Caco-2 (cell line): ENCODE measurements at regions not wholly inside any gene's neighbourhood (a gene's known extent, or its start where the extent isn't known, plus 50 kb on each side); places are given as distances from the start of the nearest gene placed in this dataset.

ENCODE experiments used
- BruUV-seq: library from RNA; stranded (reverse); fragments of 400-500 nt; replicated peaks from 2 replicates; lab custom pipeline; 2021; lab: Mats Ljungman, UMichigan
- CTCF ChIA-PET: fragments of 300-600 bp; sonication (Branson Sonifier 250); formaldehyde crosslinking; loops from one replicate; lab custom pipeline; 2022; ENCODE audit warnings: antibody characterized with exemption; lab: Charles Lee
- POLR2A ChIA-PET: fragments of 300-600 bp; sonication (Branson Sonifier 250); formaldehyde crosslinking; loops from one replicate; lab custom pipeline; 2022; ENCODE audit warnings: antibody characterized with exemption; lab: Charles Lee
- DNase-seq, 2 experiments: peaks; one replicate each; pipeline versions ENCODE4 v3.0.0 to v3.0.0-alpha.2; 2020 to 2022
- H3K27me3 ChIP-seq: replicated peaks from 2 replicates; pipeline ENCODE4 v1.6.0; 2011; ENCODE audit warnings: low read length; ENCODE audit not compliant: control insufficient read depth, insufficient read depth
- H3K36me3 ChIP-seq: 2 replicates; pipeline ENCODE4 v1.5.1; 2011; ENCODE audit warnings: low read length; ENCODE audit not compliant: control insufficient read depth, insufficient read depth
- H3K4me1 ChIP-seq: fragments of 250-450 bp; sonication (Bioruptor Pico); 2 replicates; pipeline ENCODE4 v1.5.1; 2020; ENCODE audit warnings: mild to moderate bottlenecking
- H3K4me3 ChIP-seq: 2 replicates; pipeline ENCODE4 v1.5.1; 2011; ENCODE audit warnings: low read depth, mild to moderate bottlenecking, control low read depth, low read length
- H3K9me3 ChIP-seq: fragments of 250-450 bp; sonication (Bioruptor Pico); 2 replicates; pipeline ENCODE4 v1.5.1; 2020; ENCODE audit warnings: mild to moderate bottlenecking, moderate library complexity
- H3K27ac Mint-ChIP-seq: one replicate; pipeline ENCODE4 v1.8.0; 2022; ENCODE audit warnings: mixed read lengths; ENCODE audit not compliant: unreplicated experiment
- H3K27me3 Mint-ChIP-seq: one replicate; pipeline ENCODE4 v1.8.0; 2022; ENCODE audit warnings: mixed read lengths; ENCODE audit not compliant: insufficient read depth, unreplicated experiment
- H3K36me3 Mint-ChIP-seq: one replicate; pipeline ENCODE4 v1.8.0; 2022; ENCODE audit warnings: mild to moderate bottlenecking, mixed read lengths; ENCODE audit not compliant: insufficient read depth, unreplicated experiment
- H3K4me1 Mint-ChIP-seq: one replicate; pipeline ENCODE4 v1.8.0; 2022; ENCODE audit warnings: low read depth, mixed read lengths; ENCODE audit not compliant: unreplicated experiment
- H3K4me3 Mint-ChIP-seq: one replicate; pipeline ENCODE4 v1.8.0; 2022; ENCODE audit warnings: mild to moderate bottlenecking, moderate library complexity, mixed read lengths; ENCODE audit not compliant: unreplicated experiment
- H3K9me3 Mint-ChIP-seq: one replicate; pipeline ENCODE4 v1.8.0; 2022; ENCODE audit warnings: mixed read lengths; ENCODE audit not compliant: unreplicated experiment
- CTCF ChIP-seq, 2 experiments: fragments of 200-600 bp in 1 of 2; IDR thresholded peaks; 1 replicate in 1 of 2; 2 replicates in 1 of 2; pipeline versions ENCODE4 v1.5.1 to v1.8.0; 2011 to 2022; ENCODE audit warnings: antibody characterized with exemption in 1 of 2, control low read depth in 1 of 2, inconsistent platforms in 1 of 2, low read depth in 1 of 2, low read length in 1 of 2, mild to moderate bottlenecking in 1 of 2, moderate library complexity in 1 of 2; ENCODE audit not compliant: insufficient read depth in 1 of 2, severe bottlenecking in 1 of 2, unreplicated experiment in 1 of 2
- intact Hi-C: fragments of 100-400 bp; cut with micrococcal nuclease; formaldehyde crosslinking; loops from one replicate; pipeline ENCODE4 v1.10.0; 2022; ENCODE audit not compliant: unreplicated experiment

GRCh38 chr7:8371742-8372141 is 61.7 kb upstream of the NXPH1 start:
- no peak overlapping the region for H3K4me3 ChIP-seq
- Mint-ChIP-seq H3K4me3 (no peak overlapping the region), H3K9me3 (peaks cover 7% of the 10 kb centered on the region), H3K27ac (no peak overlapping the region), H3K4me1 (no peaks in the 10 kb centered on the region), H3K36me3 (no peaks in the 10 kb centered on the region), H3K27me3 (no peaks in the 10 kb centered on the region)
- no peaks in the 10 kb centered on the region for H3K36me3 ChIP-seq
- no peaks in the 10 kb centered on the region for H3K9me3 ChIP-seq
- no TSS peak for BruUV-seq
- peaks cover 2% of the 10 kb centered on the region; the same call in 1 of the 2 replicates for H3K27me3 ChIP-seq
- POLR2A ChIA-PET, result no interaction called here
- CTCF ChIA-PET, result no interaction called here
- H3K4me1 ChIP-seq, result no peaks in the 10 kb centered on the region
- intact Hi-C loops, result no loop called here
- DNase-seq, result no peak
- TF ChIP-seq CTCF (IDR thresholded peaks at IDR 0.05; ENCODE audit: insufficient read depth in 1 of 2, low read depth in 1 of 2, low read length in 1 of 2, severe bottlenecking in 1 of 2, unreplicated experiment in 1 of 2), result no peak

- BruUV-seq, result no TSS peak
- H3K9me3 Mint-ChIP-seq, result peaks cover 7% of the 10 kb centered on the region
- TF ChIP-seq CTCF (IDR thresholded peaks at IDR 0.05; ENCODE audit: insufficient read depth in 1 of 2, low read depth in 1 of 2, low read length in 1 of 2, severe bottlenecking in 1 of 2, unreplicated experiment in 1 of 2), result no peak
- ChIA-PET POLR2A (no interaction called here), CTCF (no interaction called here)
- Histone ChIP-seq H3K27me3 (peaks cover 2% of the 10 kb centered on the region; the same call in 1 of the 2 replicates), H3K4me1 (no peaks in the 10 kb centered on the region), H3K9me3 (no peaks in the 10 kb centered on the region), H3K4me3 (no peak overlapping the region), H3K36me3 (no peaks in the 10 kb centered on the region)
- DNase-seq, result no peak
- H3K27me3 Mint-ChIP-seq, result no peaks in the 10 kb centered on the region
- no peak overlapping the region for H3K4me3 Mint-ChIP-seq
- intact Hi-C loops, result no loop called here
- no peak overlapping the region for H3K27ac Mint-ChIP-seq
- no peaks in the 10 kb centered on the region for H3K4me1 Mint-ChIP-seq
- H3K36me3 Mint-ChIP-seq, result no peaks in the 10 kb centered on the region
Observed at GRCh38 chr7:8373851-8374250, 59.6 kb upstream of the NXPH1 start.

- no peaks in the 10 kb centered on the region for H3K4me1 ChIP-seq
- no peak overlapping the region for H3K4me3 ChIP-seq
- Mint-ChIP-seq H3K27ac (no peak overlapping the region), H3K9me3 (peaks cover 2% of the 10 kb centered on the region), H3K4me3 (no peak overlapping the region), H3K27me3 (no peaks in the 10 kb centered on the region), H3K36me3 (no peaks in the 10 kb centered on the region), H3K4me1 (no peaks in the 10 kb centered on the region)
- CTCF ChIA-PET, result interaction anchor here (0.6 kb wide), 1 partner anchor 530 kb away, joined by 4 read pairs; no protein-coding TSS in a partner anchor
- intact Hi-C loops, result no loop called here
- no peaks in the 10 kb centered on the region for H3K36me3 ChIP-seq
- no peak for TF ChIP-seq CTCF (IDR thresholded peaks at IDR 0.05; ENCODE audit: insufficient read depth in 1 of 2, low read depth in 1 of 2, low read length in 1 of 2, severe bottlenecking in 1 of 2, unreplicated experiment in 1 of 2)
- POLR2A ChIA-PET, result no interaction called here
- no peak for DNase-seq
- no peaks in the 10 kb centered on the region for H3K27me3 ChIP-seq
- BruUV-seq, result no TSS peak
- H3K9me3 ChIP-seq, result 0 out of 2 replicates have a peak, but pooled peaks cover 3% of the 10 kb centered on the region
Observed at GRCh38 chr7:8378349-8379019, 54.9 kb upstream of the NXPH1 start.
